Left lung (tissue), 4 donors: ENCODE measurements at regions not wholly inside any gene's neighbourhood (a gene's known extent, or its start where the extent isn't known, plus 50 kb on each side); places are given as distances from the start of the nearest gene placed in this dataset.

Experiments used
- ATAC-seq: fragments of 200-7000 bp; cut with Tn5 transposase; one replicate; pipeline ENCODE4 v1.9.1; 2020; ENCODE audit warnings: moderate library complexity
- DNase-seq, 4 donors: peaks; one replicate each; pipeline ENCODE4 v3.0.0-alpha.2; 2013 to 2020
- H3K27ac ChIP-seq, 2 donors: fragments of 200-600 bp; sonication (generic) in 1 of 2; one replicate each; pipeline versions ENCODE4 v1.5.0 to v1.8.0; 2020 to 2021
- H3K27me3 ChIP-seq, 2 donors: fragments of 200-600 bp; sonication (generic) in 1 of 2; one replicate each; pipeline versions ENCODE4 v1.5.0 to v1.8.0; 2020 to 2021
- H3K36me3 ChIP-seq, 2 donors: fragments of 200-600 bp; sonication (generic) in 1 of 2; one replicate each; pipeline versions ENCODE4 v1.5.0 to v1.8.0; 2020 to 2021
- H3K4me1 ChIP-seq, 2 donors: fragments of 200-600 bp; one replicate each; pipeline ENCODE4 v1.8.0; 2021
- H3K4me3 ChIP-seq, 2 donors: fragments of 200-600 bp; sonication (generic) in 1 of 2; one replicate each; pipeline versions ENCODE4 v1.5.0 to v1.8.0; 2020 to 2021; ENCODE audit warnings: mild to moderate bottlenecking in 1 of 2
- H3K9me3 ChIP-seq, 2 donors: fragments of 200-600 bp; sonication (generic) in 1 of 2; one replicate each; pipeline versions ENCODE4 v1.5.0 to v1.8.0; 2020 to 2021
- CTCF ChIP-seq, 2 donors: fragments of 200-600 bp; sonication (generic) in 1 of 2; IDR thresholded peaks; one replicate each; pipeline versions ENCODE4 v1.5.0 to v1.8.0; 2021; ENCODE audit warnings: antibody characterized with exemption in 2 of 2
- intact Hi-C, 2 donors: fragments of 100-400 bp; cut with DNase I; formaldehyde crosslinking; loops; one replicate each; pipeline versions ENCODE4 v1.11.2 to v1.14.2; 2022
- donor health status: DM: no; HTN: yes; CAD: no.
- donor health status: DM: no; HTN: no; CAD: no.

- Histone ChIP-seq H3K4me1 (no peaks in the 10 kb centered on the region), H3K4me3 (no peak overlapping the region), H3K9me3 (no peaks in the 10 kb centered on the region), H3K36me3 (no peaks in the 10 kb centered on the region), H3K27me3 (no peaks in the 10 kb centered on the region), H3K27ac (no peak overlapping the region)
- TF ChIP-seq CTCF (IDR thresholded peaks at IDR 0.05): no peak
- DNase-seq (no peak), ATAC-seq (no peak)
- intact Hi-C loops: no loop called here
Measured at GRCh38 chr2:119083416-119083815, 75.1 kb downstream of the C1QL2 start.

GRCh38 chr2:119082821-119083400 lies 75.6 kb downstream of the C1QL2 start:
- H3K27ac ChIP-seq: no peak overlapping the region
- H3K9me3 ChIP-seq: no peaks in the 10 kb centered on the region
- ATAC-seq: no peak
- no peaks in the 10 kb centered on the region for H3K36me3 ChIP-seq
- no peaks in the 10 kb centered on the region for H3K4me1 ChIP-seq
- DNase-seq: no peak
- H3K4me3 ChIP-seq: no peak overlapping the region
- no peaks in the 10 kb centered on the region for H3K27me3 ChIP-seq
- no peak for TF ChIP-seq CTCF (IDR thresholded peaks at IDR 0.05)
- intact Hi-C loops: no loop called here

GRCh38 chr2:119078796-119079195 lies 79.8 kb downstream of the C1QL2 start:
- no peak for TF ChIP-seq CTCF (IDR thresholded peaks at IDR 0.05)
- no peaks in the 10 kb centered on the region for H3K36me3 ChIP-seq
- ATAC-seq (no peak), DNase-seq (no peak)
- H3K9me3 ChIP-seq: no peaks in the 10 kb centered on the region
- no peaks in the 10 kb centered on the region for H3K4me1 ChIP-seq
- no peak overlapping the region for H3K27ac ChIP-seq
- intact Hi-C loops: no loop called here
- no peak overlapping the region for H3K4me3 ChIP-seq
- H3K27me3 ChIP-seq: peaks cover 0 to 15% of the 10 kb centered on the region in 2 donors

- Histone ChIP-seq H3K27ac (no peak overlapping the region), H3K9me3 (no peaks in the 10 kb centered on the region), H3K4me3 (no peak overlapping the region), H3K27me3 (peaks cover 0 to 26% of the 10 kb centered on the region in 2 donors), H3K36me3 (no peaks in the 10 kb centered on the region), H3K4me1 (no peaks in the 10 kb centered on the region)
- no peak for DNase-seq
- no peak for ATAC-seq
- intact Hi-C loops: no loop called here
- TF ChIP-seq CTCF (IDR thresholded peaks at IDR 0.05): no peak
Measured at GRCh38 chr2:119076713-119077112, 81.8 kb downstream of the C1QL2 start.

- H3K4me1 ChIP-seq: no peaks in the 10 kb centered on the region
- no peak overlapping the region for H3K27ac ChIP-seq
- no peaks in the 10 kb centered on the region for H3K9me3 ChIP-seq
- ATAC-seq (no peak), DNase-seq (no peak)
- no peak for TF ChIP-seq CTCF (IDR thresholded peaks at IDR 0.05)
- no peak overlapping the region for H3K4me3 ChIP-seq
- intact Hi-C loops: no loop called here
- H3K36me3 ChIP-seq: no peaks in the 10 kb centered on the region
- H3K27me3 ChIP-seq: peaks cover 0 to 31% of the 10 kb centered on the region in 2 donors
Measured at GRCh38 chr2:119073213-119073612, 85.3 kb downstream of the C1QL2 start.
